Spleen (tissue), 7 donors: ENCODE measurements at regions not wholly inside any gene's neighbourhood (a gene's known extent, or its start where the extent isn't known, plus 50 kb on each side); places are given as distances from the start of the nearest gene placed in this dataset.

Experiments used
- POLR2A ChIP-seq, 3 donors: fragments of 450-650 bp; IDR thresholded peaks; one replicate each; pipeline ENCODE4 v1.5.1; 2017; ENCODE audit warnings: antibody characterized with exemption in 3 of 3, mild to moderate bottlenecking in 1 of 3
- POLR2AphosphoS5 ChIP-seq, 3 donors: sonication (generic); formaldehyde crosslinking; IDR thresholded peaks; one replicate each; pipeline ENCODE4 v1.5.1; 2017; ENCODE audit warnings: antibody characterized with exemption in 3 of 3
- TF ChIP-seq, protein P1 (sequence below), 11 experiments: fragments of 200-600 bp in 7 of 11; fragments of 450-650 bp in 4 of 11; sonication (generic) in 4 of 11; IDR thresholded peaks in 8 of 11; conservative IDR thresholded peaks in 3 of 11; 1 replicate in 7 of 11; 2 replicates in 4 of 11; pipeline versions ENCODE4 v1.4.0 to v1.8.0; 2016 to 2021; ENCODE audit warnings: antibody characterized with exemption in 11 of 11, inconsistent platforms in 4 of 11, mild to moderate bottlenecking in 1 of 11
- donor health status: DM: no; HTN: no; CAD: no; lungs with moderate emphysema.
- donor health status: DM: no; HTN: no; CAD: no.
- donor health status: DM: no; HTN: no; CAD: no.

- TF ChIP-seq POLR2A (IDR thresholded peaks at IDR 0.05) (no peak), POLR2AphosphoS5 (IDR thresholded peaks at IDR 0.05) (no peak)
- TF ChIP-seq, protein P1, sequence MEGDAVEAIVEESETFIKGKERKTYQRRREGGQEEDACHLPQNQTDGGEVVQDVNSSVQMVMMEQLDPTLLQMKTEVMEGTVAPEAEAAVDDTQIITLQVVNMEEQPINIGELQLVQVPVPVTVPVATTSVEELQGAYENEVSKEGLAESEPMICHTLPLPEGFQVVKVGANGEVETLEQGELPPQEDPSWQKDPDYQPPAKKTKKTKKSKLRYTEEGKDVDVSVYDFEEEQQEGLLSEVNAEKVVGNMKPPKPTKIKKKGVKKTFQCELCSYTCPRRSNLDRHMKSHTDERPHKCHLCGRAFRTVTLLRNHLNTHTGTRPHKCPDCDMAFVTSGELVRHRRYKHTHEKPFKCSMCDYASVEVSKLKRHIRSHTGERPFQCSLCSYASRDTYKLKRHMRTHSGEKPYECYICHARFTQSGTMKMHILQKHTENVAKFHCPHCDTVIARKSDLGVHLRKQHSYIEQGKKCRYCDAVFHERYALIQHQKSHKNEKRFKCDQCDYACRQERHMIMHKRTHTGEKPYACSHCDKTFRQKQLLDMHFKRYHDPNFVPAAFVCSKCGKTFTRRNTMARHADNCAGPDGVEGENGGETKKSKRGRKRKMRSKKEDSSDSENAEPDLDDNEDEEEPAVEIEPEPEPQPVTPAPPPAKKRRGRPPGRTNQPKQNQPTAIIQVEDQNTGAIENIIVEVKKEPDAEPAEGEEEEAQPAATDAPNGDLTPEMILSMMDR (IDR thresholded peaks at IDR 0.05 in 8 of 11, conservative IDR thresholded peaks at IDR 0.05 in 3 of 11) = no peak
These were observed 450.5 kb downstream of the ELAVL2 start for GRCh38 chr9:23375511-23375910.
